ENCODE measurements at regions not wholly inside any gene's neighbourhood (a gene's known extent, or its start where the extent isn't known, plus 50 kb on each side); places are given as distances from the start of the nearest gene placed in this dataset.

DNA sequence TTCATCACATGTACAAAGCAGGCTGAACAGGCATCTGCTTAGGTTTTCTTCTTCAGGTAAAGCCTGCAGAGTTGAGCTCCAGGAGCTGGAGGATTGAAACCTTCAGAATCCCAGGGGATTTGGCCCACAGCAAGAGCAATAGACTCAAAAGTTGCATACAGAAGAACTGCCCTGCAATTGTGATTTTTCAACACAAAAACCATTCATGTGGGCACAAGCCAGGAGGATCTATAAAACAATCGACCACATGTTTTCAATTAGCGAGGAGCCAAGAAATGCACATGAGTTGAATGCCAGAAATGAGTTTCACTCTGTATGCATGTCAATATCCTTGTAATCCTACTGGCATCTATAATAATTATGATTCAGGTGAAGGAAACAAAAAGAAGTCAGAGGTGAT lies 576.4 kb downstream of the HDGFL1 start:
- no peak for DNase-seq (ENCODE audit: low spot score)

DNA sequence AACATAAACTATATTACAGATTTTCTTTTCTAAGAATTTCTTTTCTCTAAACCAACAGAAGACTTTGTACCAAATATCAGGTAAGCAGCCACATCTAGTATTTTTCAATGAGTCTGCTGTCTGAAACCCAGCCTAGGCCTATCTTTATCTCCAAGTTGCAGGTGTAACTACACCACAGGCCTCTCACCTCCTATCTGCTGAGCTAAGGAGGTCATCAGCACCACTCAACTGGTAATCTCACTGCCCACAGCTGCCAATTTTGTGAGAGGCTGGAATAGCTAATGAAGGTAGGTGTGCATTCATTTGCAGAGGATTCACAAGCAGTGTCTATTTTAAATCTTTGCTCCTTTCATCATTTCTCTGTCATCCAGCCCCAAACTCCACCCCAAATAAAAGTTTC lies 584.8 kb downstream of the HDGFL1 start:
- DNase-seq (ENCODE audit: low spot score) = no peak

- no peak for DNase-seq (ENCODE audit: low spot score)
Observed at GRCh38 chr6:23170049-23170448, 600.7 kb downstream of the HDGFL1 start.

GRCh38 chr6:23173234-23173633 lies 603.9 kb downstream of the HDGFL1 start:
- peak; percentile 18 for DNase-seq (ENCODE audit: low spot score)

DNA sequence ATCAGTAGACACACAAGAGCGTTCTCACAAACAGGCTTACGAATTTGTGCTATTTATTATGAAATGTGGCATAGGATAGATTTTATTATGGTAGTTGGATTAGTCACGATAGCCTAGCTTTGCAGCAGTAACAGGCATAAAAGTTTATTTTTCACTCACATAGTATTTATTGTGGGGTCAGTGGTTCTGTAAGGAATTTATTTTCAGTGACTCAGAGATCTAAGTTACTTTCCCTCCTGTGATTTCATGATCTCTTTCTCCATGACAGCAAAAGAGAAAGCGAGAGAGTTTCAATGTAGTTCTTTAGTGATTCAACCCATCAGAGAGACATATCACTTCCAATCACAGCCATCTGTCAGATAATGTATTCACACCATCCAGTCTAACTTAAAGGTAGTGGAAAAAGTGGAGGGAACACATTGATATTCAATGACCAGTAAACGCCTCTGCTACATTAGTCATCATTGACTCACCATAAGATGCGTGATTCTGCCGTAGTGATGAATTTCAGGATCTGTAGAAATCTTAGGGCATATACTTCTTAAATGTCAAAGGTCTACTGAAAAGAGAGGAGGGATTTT lies 605.5 kb downstream of the HDGFL1 start:
- peak; percentile 80 for DNase-seq (ENCODE audit: low spot score)

DNA sequence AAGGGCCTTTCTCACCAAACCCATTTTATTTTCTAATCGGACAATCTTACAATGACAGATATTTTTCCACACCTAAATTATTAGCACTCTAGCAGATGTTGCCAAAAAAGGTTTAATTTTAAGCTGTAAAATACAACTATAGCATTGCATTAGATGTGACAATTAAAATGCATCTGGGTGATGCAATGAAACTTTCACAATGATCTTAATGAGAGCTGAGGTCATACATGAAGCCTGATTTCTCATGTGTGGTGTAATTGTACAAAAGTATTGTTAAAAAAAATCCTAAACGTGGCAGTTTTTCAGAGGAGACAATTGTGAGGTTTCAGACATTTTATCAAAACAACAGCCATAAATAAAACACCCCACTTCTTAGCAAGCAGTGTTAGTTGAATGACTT lies 606.0 kb downstream of the HDGFL1 start:
- DNase-seq (ENCODE audit: low spot score) = no peak

DNA sequence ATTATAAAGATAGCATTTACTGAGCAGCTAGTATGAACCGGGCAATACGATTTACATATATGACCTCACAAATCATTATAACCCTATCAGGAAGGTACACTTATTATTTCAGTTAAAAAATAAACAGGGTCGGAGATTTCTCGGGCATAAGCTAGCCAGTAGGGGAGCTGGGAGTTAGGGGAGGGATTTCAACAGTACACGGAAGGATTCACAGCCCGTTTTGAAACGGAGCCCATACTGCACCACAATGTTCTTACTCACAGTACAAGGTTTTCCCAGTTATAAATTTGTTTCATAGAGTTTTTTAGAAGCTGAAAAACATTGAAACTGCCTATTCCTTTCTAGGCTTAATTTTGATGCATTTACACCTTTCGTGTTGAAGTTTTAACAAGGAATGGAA lies 607.1 kb downstream of the HDGFL1 start:
- no peak for DNase-seq (ENCODE audit: low spot score)

DNA sequence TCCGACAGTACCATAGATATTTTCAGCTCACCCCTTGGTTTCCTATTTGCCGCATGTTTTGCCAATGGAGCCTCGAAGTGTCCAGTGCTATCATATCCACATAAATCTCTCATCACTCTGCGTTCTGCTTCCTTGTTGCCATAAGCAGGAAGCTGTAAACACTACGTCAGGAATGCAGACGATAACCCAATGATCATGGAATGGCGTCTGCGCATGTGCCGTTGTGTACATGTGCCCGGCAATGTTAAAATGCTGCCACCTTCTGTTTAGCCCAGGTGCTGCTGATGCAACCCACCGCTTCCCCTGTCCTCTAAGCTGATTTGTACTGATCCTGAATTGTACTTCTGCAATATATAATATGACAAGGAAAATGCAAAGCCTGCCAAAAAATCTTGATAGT lies 607.5 kb downstream of the HDGFL1 start:
- DNase-seq (ENCODE audit: low spot score) = no peak

DNA sequence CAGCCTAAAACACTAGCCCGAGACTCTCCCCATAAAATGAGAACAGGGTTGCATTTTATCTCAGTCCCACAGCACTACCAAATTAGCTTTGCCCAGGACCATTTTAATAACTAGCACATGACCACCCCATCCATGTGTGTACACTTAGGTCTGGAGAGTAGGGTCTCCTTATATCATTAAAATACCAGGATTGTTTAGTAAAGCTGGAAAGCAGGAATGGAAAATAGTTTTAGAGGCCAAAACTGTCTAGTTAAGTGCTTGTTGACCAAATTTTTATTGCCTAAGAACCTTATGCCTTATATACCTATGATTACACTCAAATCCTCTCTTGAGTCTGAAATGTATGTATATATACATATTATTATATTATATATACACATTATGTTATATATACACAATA lies 608.4 kb downstream of the HDGFL1 start:
- DNase-seq (ENCODE audit: low spot score) = no peak

- no peak for DNase-seq (ENCODE audit: low spot score)
Observed at GRCh38 chr6:23179994-23180393, 610.6 kb downstream of the HDGFL1 start.

- no peak for DNase-seq (ENCODE audit: low spot score)
Observed at GRCh38 chr6:23180504-23181293, 611.3 kb downstream of the HDGFL1 start.

- DNase-seq (ENCODE audit: low spot score) = no peak
Observed at GRCh38 chr6:23181356-23182110, 612.2 kb downstream of the HDGFL1 start.

DNA sequence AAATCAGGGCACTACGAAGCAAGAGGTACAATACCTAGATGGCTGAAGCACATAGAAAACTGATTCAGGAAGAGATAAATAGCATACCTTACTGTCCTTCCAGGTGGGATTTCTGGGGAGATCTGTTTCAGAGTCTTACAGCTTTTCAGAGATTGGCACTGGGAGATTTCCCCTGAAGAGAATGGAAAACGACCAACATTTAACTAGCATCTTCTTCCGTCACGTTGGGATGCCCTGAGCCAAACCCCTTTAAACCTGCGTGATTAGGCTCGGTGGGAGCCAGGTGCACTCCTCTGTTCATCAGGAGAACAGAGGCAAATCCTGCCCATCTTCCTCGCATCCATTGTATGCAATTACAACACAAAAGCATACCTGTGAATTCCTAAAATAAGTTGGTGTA lies 614.5 kb downstream of the HDGFL1 start:
- no peak for DNase-seq (ENCODE audit: low spot score)

DNA sequence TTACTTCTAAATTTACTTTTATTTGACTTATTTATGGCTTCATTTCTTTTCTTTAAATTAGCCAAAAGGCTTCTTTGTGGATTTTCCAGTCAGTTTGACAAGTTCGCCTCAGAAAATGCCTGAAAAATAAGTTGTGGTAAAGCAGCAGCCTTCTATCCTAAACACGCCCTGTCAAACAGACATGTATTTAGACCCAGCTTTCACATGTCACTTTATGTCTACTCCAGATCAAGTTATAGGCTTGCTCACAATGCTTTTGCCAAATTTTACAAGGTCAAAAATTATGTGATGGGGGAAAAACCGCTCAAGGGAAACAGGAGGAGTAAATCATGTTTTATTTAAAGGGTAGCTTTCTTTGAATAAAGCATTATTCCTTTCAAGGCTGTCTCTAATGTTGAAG lies 615.0 kb downstream of the HDGFL1 start:
- DNase-seq (ENCODE audit: low spot score) = no peak

DNA sequence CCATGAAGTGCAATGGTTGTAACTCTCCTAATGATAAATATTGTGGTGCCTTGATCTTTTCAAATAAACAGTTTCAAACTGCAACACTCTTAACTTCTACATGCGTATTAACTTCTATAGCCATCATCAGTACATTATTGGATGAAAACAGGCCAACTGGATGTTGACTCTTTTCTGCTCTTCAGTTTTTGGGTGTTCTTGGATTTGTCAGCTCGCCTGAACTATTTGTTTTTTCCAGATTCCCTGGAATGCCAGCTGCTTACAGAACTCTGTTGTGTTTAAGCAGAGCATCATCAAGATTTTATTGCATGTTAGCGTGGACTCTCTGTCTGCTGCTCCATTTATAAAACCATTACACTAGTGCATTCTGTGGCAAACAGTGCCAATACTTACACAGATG lies 626.1 kb downstream of the HDGFL1 start:
- no peak for DNase-seq (ENCODE audit: low spot score)

- DNase-seq (ENCODE audit: low spot score) = no peak
Observed at GRCh38 chr6:23199541-23199940, 630.2 kb downstream of the HDGFL1 start.

DNA sequence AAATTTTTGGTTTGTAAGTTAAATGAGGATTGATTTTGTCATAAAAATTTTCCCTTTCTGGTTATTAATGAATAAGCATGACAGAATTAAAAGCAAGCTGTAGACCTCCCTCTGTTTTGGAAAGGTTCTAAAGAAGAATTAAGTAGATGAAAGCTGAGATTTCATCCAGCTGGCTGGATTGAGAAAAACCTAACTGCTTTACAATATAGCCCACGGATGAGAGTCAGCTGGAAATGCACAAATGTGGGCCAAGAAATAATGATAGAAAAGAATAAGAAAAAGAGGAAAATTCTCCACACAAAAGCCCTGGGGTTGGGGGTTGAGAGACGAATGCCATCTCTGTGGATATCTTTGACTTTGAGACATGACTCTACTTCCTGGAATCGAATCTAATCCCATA lies 631.6 kb downstream of the HDGFL1 start:
- no peak for DNase-seq (ENCODE audit: low spot score)

- no peak for DNase-seq (ENCODE audit: low spot score)
Observed at GRCh38 chr6:23202207-23202606, 632.8 kb downstream of the HDGFL1 start.

DNA sequence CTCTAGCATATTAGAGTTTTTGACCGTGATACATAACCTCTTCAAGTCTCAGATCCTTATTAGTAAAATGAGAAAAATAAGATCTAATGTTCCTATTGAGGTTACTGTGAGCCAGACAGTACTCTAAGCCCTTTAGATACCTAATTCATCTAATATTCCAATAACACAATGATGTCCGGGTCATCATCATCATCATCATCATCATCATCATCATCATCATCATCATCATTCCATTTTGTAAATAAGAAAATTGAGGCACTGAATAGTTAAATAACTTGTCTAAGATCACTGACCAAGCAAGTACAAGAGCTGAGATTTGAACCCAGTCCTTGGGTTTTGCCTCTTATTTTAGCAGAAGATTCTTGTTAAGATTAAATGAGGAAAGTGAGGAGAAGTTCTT lies 643.0 kb downstream of the HDGFL1 start:
- no peak for DNase-seq (ENCODE audit: low spot score)

DNA sequence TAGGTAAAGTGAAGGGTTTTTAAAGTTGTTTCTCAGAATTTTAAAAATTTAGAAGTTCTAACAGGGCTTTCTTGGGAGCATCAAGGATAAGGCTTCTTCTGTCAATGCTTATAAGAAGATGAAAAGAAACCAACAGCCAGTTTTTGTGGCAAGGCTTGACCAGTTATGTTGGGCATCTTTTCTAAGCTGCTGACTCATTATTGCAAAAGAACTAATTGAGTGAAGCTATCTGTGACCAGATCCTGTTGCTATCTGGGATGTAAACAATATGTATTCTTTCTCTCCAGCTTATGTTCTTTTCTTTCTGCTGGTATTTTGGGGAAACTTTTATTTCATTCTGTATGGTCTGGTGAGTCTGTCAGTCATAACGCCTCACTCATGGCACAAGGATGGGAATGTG lies 643.8 kb downstream of the HDGFL1 start:
- DNase-seq (ENCODE audit: low spot score) = no peak

- DNase-seq (ENCODE audit: low spot score) = peak; percentile 39
Observed at GRCh38 chr6:23213651-23214050, 644.3 kb downstream of the HDGFL1 start.

GRCh38 chr6:23218751-23219150 lies 649.4 kb downstream of the HDGFL1 start:
- DNase-seq (ENCODE audit: low spot score) = no peak

DNA sequence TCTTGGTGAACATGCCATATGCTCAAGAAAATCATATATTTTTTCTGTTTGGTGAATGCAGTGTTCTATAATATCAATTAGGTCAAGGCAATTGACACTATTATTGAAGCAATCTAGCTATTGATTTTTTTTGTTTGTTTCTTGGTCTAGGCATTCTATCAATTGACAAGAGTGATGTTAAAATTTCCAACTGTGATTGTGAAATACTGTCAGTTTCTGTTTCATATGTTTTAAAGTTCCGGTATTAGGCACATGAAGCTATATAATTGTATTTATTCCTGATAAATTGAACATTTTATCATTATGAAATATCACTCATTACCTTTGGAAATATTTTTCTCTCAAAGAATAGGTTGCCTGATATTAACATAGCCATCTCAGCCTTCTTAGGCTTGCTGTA lies 653.4 kb downstream of the HDGFL1 start:
- no peak for DNase-seq (ENCODE audit: low spot score)

Data from kidney tubule cell (primary cell).